Neural crest cell (in vitro differentiated cells): ENCODE measurements at regions not wholly inside any gene's neighbourhood (a gene's known extent, or its start where the extent isn't known, plus 50 kb on each side); places are given as distances from the start of the nearest gene placed in this dataset.
"Not testable (repeated sequence)": the region's sequence is repeated elsewhere in the genome, so short reads cannot be mapped to it uniquely, and the experiment has no call there.

Source experiments
- DNase-seq: peaks from one replicate; pipeline ENCODE4 v3.0.0; 2021; ENCODE audit warnings: low read depth, mixed read lengths, low spot score
- H3K27ac Mint-ChIP-seq: one replicate; pipeline ENCODE4 v1.8.0; 2021; ENCODE audit warnings: mild to moderate bottlenecking, mixed read lengths; ENCODE audit not compliant: unreplicated experiment
- H3K27me3 Mint-ChIP-seq: 2 replicates; pipeline ENCODE4 v1.8.0; 2021; ENCODE audit warnings: low read depth, mild to moderate bottlenecking, mixed read lengths
- H3K36me3 Mint-ChIP-seq: 2 replicates; pipeline ENCODE4 v1.8.0; 2021; ENCODE audit warnings: low read depth, mild to moderate bottlenecking, mixed read lengths
- H3K4me1 Mint-ChIP-seq: 2 replicates; pipeline ENCODE4 v1.8.0; 2021; ENCODE audit warnings: mixed read lengths
- H3K4me3 Mint-ChIP-seq: one replicate; pipeline ENCODE4 v1.8.0; 2021; ENCODE audit warnings: mild to moderate bottlenecking, mixed read lengths
- H3K9me3 Mint-ChIP-seq: 2 replicates; pipeline ENCODE4 v1.8.0; 2021; ENCODE audit warnings: mixed read lengths
- CTCF ChIP-seq: fragments of 200-600 bp; sonication (generic); conservative IDR thresholded peaks from 2 replicates; pipeline ENCODE4 v1.5.0; 2021; ENCODE audit warnings: antibody characterized with exemption, mild to moderate bottlenecking

GRCh38 chr7:50920031-50920635 lies 137.4 kb upstream of the GRB10 start:
- Mint-ChIP-seq H3K27ac (no peak overlapping the region), H3K4me3 (no peak overlapping the region)
- no peak for TF ChIP-seq CTCF

GRCh38 chr7:50915621-50916020 lies 132.9 kb upstream of the GRB10 start:
- DNase-seq: no peak
- no peaks in the 10 kb centered on the region for H3K36me3 Mint-ChIP-seq
- H3K27me3 Mint-ChIP-seq: no peaks in the 10 kb centered on the region
- H3K4me3 Mint-ChIP-seq: no peak overlapping the region
- H3K4me1 Mint-ChIP-seq: no peaks in the 10 kb centered on the region
- H3K9me3 Mint-ChIP-seq: no peaks in the 10 kb centered on the region
- no peak for TF ChIP-seq CTCF
- no peak overlapping the region for H3K27ac Mint-ChIP-seq

More at GRCh38 chr7:50920031-50920635, 137.4 kb upstream of the GRB10 start:
- H3K27me3 Mint-ChIP-seq: no peaks in the 10 kb centered on the region
- H3K4me1 Mint-ChIP-seq: no peaks in the 10 kb centered on the region
- H3K36me3 Mint-ChIP-seq: no peaks in the 10 kb centered on the region
- no peak for DNase-seq
- H3K9me3 Mint-ChIP-seq: no peaks in the 10 kb centered on the region

GRCh38 chr7:50914460-50914859 lies 131.8 kb upstream of the GRB10 start:
- TF ChIP-seq CTCF: no peak
- no peak overlapping the region for H3K27ac Mint-ChIP-seq

GRCh38 chr7:50908628-50909290 lies 126.1 kb upstream of the GRB10 start:
- DNase-seq: no peak
- Mint-ChIP-seq H3K4me3 (no peak overlapping the region), H3K36me3 (peaks cover 3% of the 10 kb centered on the region), H3K27ac (no peak overlapping the region), H3K4me1 (no peaks in the 10 kb centered on the region), H3K9me3 (peaks cover 8% of the 10 kb centered on the region), H3K27me3 (no peaks in the 10 kb centered on the region)
- TF ChIP-seq CTCF: no peak

More at GRCh38 chr7:50914460-50914859, 131.8 kb upstream of the GRB10 start:
- no peak for DNase-seq
- Mint-ChIP-seq H3K27me3 (no peaks in the 10 kb centered on the region), H3K4me3 (no peak overlapping the region), H3K9me3 (no peaks in the 10 kb centered on the region), H3K36me3 (no peaks in the 10 kb centered on the region), H3K4me1 (no peaks in the 10 kb centered on the region)

GRCh38 chr7:50898604-50899477 lies 116.1 kb upstream of the GRB10 start:
- H3K36me3 Mint-ChIP-seq, DNase-seq, H3K9me3 Mint-ChIP-seq, H3K4me1 Mint-ChIP-seq, H3K27me3 Mint-ChIP-seq, H3K4me3 Mint-ChIP-seq: not testable (repeated sequence)
- H3K27ac Mint-ChIP-seq: peak overlapping the region; percentile 19

- not testable (repeated sequence) for H3K4me3 Mint-ChIP-seq, H3K27ac Mint-ChIP-seq, H3K4me1 Mint-ChIP-seq, H3K9me3 Mint-ChIP-seq, H3K36me3 Mint-ChIP-seq, DNase-seq, H3K27me3 Mint-ChIP-seq
Measured at GRCh38 chr7:50887061-50887460, 104.4 kb upstream of the GRB10 start.
